Hepatocyte (in vitro differentiated cells): ENCODE measurements at regions not wholly inside any gene's neighbourhood (a gene's known extent, or its start where the extent isn't known, plus 50 kb on each side); places are given as distances from the start of the nearest gene placed in this dataset.

ENCODE experiments used
- CTCF ChIP-seq: fragments of 200-600 bp; sonication (generic); IDR thresholded peaks from 2 replicates; pipeline ENCODE4 v1.5.1; 2016; ENCODE audit warnings: antibody characterized with exemption, mild to moderate bottlenecking; ENCODE audit not compliant: poor library complexity
- EZH2 ChIP-seq: fragments of 200-600 bp; sonication (generic); IDR thresholded peaks from 2 replicates; pipeline ENCODE4 v1.6.1; 2016; ENCODE audit warnings: antibody characterized with exemption, mild to moderate bottlenecking, borderline replicate concordance
- EZH2phosphoT487 ChIP-seq: fragments of 200-600 bp; sonication (generic); IDR thresholded peaks from one replicate; pipeline ENCODE4 v1.6.1; 2018; ENCODE audit warnings: antibody characterized with exemption, mild to moderate bottlenecking, low read depth, moderate library complexity; ENCODE audit not compliant: unreplicated experiment, severe bottlenecking

GRCh38 chr3:3303636-3304035 lies 124.1 kb upstream of the CRBN start:
- TF ChIP-seq CTCF: no peak
- no peak for TF ChIP-seq EZH2phosphoT487
- TF ChIP-seq EZH2: no peak
